Neuronal stem cell (in vitro differentiated cells): ENCODE measurements at regions not wholly inside any gene's neighbourhood (a gene's known extent, or its start where the extent isn't known, plus 50 kb on each side); places are given as distances from the start of the nearest gene placed in this dataset.
"Not testable (repeated sequence)": the region's sequence is repeated elsewhere in the genome, so short reads cannot be mapped to it uniquely, and the experiment has no call there.

Experiments
- DNase-seq: peaks from one replicate; pipeline ENCODE4 v3.0.0-alpha.2; 2013; ENCODE audit warnings: low spot score
- H2AFZ ChIP-seq: one replicate; pipeline ENCODE4 v1.6.1; 2013; ENCODE audit warnings: mild to moderate bottlenecking, low read length, inconsistent platforms
- H2AK5ac ChIP-seq: 2 replicates; pipeline ENCODE4 v1.6.1; 2013; ENCODE audit warnings: low read depth, mild to moderate bottlenecking, inconsistent platforms, low read length, moderate library complexity, mixed read lengths
- H2BK120ac ChIP-seq: 2 replicates; pipeline ENCODE4 v1.6.1; 2013; ENCODE audit warnings: low read depth, mild to moderate bottlenecking, inconsistent platforms, low read length, moderate library complexity, mixed read lengths
- H2BK12ac ChIP-seq: one replicate; pipeline ENCODE4 v1.6.1; 2013; ENCODE audit warnings: low read length, inconsistent platforms
- H2BK15ac ChIP-seq: 2 replicates; pipeline ENCODE4 v1.6.1; 2013; ENCODE audit warnings: mild to moderate bottlenecking, low read length, inconsistent platforms, mixed read lengths
- H2BK5ac ChIP-seq: one replicate; pipeline ENCODE4 v1.6.1; 2013; ENCODE audit warnings: inconsistent platforms, mild to moderate bottlenecking, low read length, moderate library complexity
- H3K14ac ChIP-seq: one replicate; pipeline ENCODE4 v1.6.1; 2013; ENCODE audit warnings: low read length, inconsistent platforms
- H3K18ac ChIP-seq: 2 replicates; pipeline ENCODE4 v1.6.1; 2013; ENCODE audit warnings: low read length, inconsistent platforms
- H3K23ac ChIP-seq: 2 replicates; pipeline ENCODE4 v1.6.1; 2013; ENCODE audit warnings: low read depth, mild to moderate bottlenecking, mixed read lengths, low read length, inconsistent platforms; ENCODE audit not compliant: poor library complexity
- H3K27ac ChIP-seq: replicated peaks from 3 replicates; pipeline ENCODE4 v1.5.1; 2013; ENCODE audit warnings: low read length, inconsistent platforms
- H3K27me3 ChIP-seq, 3 experiments: 2 replicates each; pipeline ENCODE4 v1.6.1; 2013; ENCODE audit warnings: low read length in 3 of 3, mild to moderate bottlenecking in 2 of 3, inconsistent platforms in 1 of 3, low read depth in 1 of 3, mixed read lengths in 1 of 3, moderate library complexity in 1 of 3; ENCODE audit not compliant: control insufficient read depth in 3 of 3, insufficient read depth in 3 of 3
- H3K36me3 ChIP-seq, 2 donors: replicated peaks in 1 of 2; 2 replicates each; pipeline ENCODE4 v1.6.1; 2013; ENCODE audit warnings: low read length in 2 of 2; ENCODE audit not compliant: control insufficient read depth in 2 of 2, insufficient read depth in 2 of 2
- H3K4ac ChIP-seq: 2 replicates; pipeline ENCODE4 v1.6.1; 2013; ENCODE audit warnings: inconsistent platforms, mild to moderate bottlenecking, low read length, moderate library complexity
- H3K4me1 ChIP-seq, 2 donors: 1 replicate in 1 of 2; 2 replicates in 1 of 2; pipeline ENCODE4 v1.6.1; 2013; ENCODE audit warnings: low read length in 2 of 2, low read depth in 1 of 2; ENCODE audit not compliant: control insufficient read depth in 2 of 2, insufficient read depth in 1 of 2
- H3K4me2 ChIP-seq: one replicate; pipeline ENCODE4 v1.6.1; 2013; ENCODE audit warnings: mild to moderate bottlenecking, low read length, inconsistent platforms; ENCODE audit not compliant: insufficient read depth, poor library complexity, severe bottlenecking
- H3K4me3 ChIP-seq, 2 donors: 2 replicates each; pipeline ENCODE4 v1.5.1; 2013; ENCODE audit warnings: low read length in 2 of 2, mild to moderate bottlenecking in 2 of 2, inconsistent platforms in 1 of 2, moderate library complexity in 1 of 2
- H3K79me1 ChIP-seq: one replicate; pipeline ENCODE4 v1.6.1; 2013; ENCODE audit warnings: low read depth, mild to moderate bottlenecking, inconsistent platforms, low read length, moderate library complexity
- H3K9ac ChIP-seq: one replicate; pipeline ENCODE4 v1.6.1; 2013; ENCODE audit warnings: mild to moderate bottlenecking, low read depth, low read length, inconsistent platforms; ENCODE audit not compliant: poor library complexity
- H3K9me3 ChIP-seq, 2 donors: replicated peaks in 1 of 2; 2 replicates each; pipeline versions ENCODE3 to v1.6.1; 2013; ENCODE audit warnings: low read length in 2 of 2, mild to moderate bottlenecking in 2 of 2, inconsistent platforms in 1 of 2, low read depth in 1 of 2, mixed read lengths in 1 of 2, moderate library complexity in 1 of 2; ENCODE audit not compliant: control insufficient read depth in 2 of 2, insufficient read depth in 1 of 2
- H4K8ac ChIP-seq: one replicate; pipeline ENCODE4 v1.6.1; 2013; ENCODE audit warnings: low read depth, mild to moderate bottlenecking, inconsistent platforms, low read length, moderate library complexity
- H4K91ac ChIP-seq: one replicate; pipeline ENCODE4 v1.6.1; 2013; ENCODE audit warnings: low read length, low read depth, mild to moderate bottlenecking, inconsistent platforms; ENCODE audit not compliant: poor library complexity
- WGBS, 2 donors: extraction: QIAGEN DNeasy Blood & Tissue Kit; methylation state at CpG; one replicate each; pipeline ENCODE4 v1.1.7; 2013; ENCODE audit warnings: missing lambda C conversion rate in 2 of 2, mixed read lengths in 1 of 2; ENCODE audit not compliant: insufficient read length in 2 of 2, insufficient replicate concordance in 1 of 2; ENCODE audit errors: extremely low coverage in 2 of 2; 5-methylcytosine and 5-hydroxymethylcytosine counted together

- not testable (repeated sequence) for H2BK15ac ChIP-seq, H3K9ac ChIP-seq, H3K4me1 ChIP-seq, H3K23ac ChIP-seq, H4K91ac ChIP-seq, H2BK12ac ChIP-seq, H2BK120ac ChIP-seq, H4K8ac ChIP-seq, H3K18ac ChIP-seq, H3K4me3 ChIP-seq, DNase-seq, H3K14ac ChIP-seq, H2AFZ ChIP-seq, H3K27ac ChIP-seq, H3K4ac ChIP-seq, H2AK5ac ChIP-seq, H3K36me3 ChIP-seq, H3K9me3 ChIP-seq, H2BK5ac ChIP-seq, H3K4me2 ChIP-seq, H3K79me1 ChIP-seq, H3K27me3 ChIP-seq
- no CpG with 5 or more reads among the region's 26 CpGs for WGBS, 2 donors
Measured at GRCh38 chr13:87976650-87977049, 305.5 kb downstream of the SLITRK5 start.

GRCh38 chr13:87981416-87981815, 310.2 kb downstream of the SLITRK5 start:
- peaks cover 0 to 2% of the 10 kb centered on the region in 2 donors for H3K9me3 ChIP-seq
- no peak overlapping the region for H2BK120ac ChIP-seq
- H3K9ac ChIP-seq = no peak overlapping the region
- no peak overlapping the region for H3K14ac ChIP-seq
- no peaks in the 10 kb centered on the region for H3K79me1 ChIP-seq
- no peak overlapping the region for H4K8ac ChIP-seq
- no peak for DNase-seq
- no peaks in the 10 kb centered on the region for H3K4me1 ChIP-seq
- no peak overlapping the region for H2AK5ac ChIP-seq
- H3K27me3 ChIP-seq = no peaks in the 10 kb centered on the region
- no CpG with 5 or more reads among the region's 2 CpGs for WGBS, 2 donors
- no peak overlapping the region for H3K4ac ChIP-seq
- H2BK12ac ChIP-seq = no peak overlapping the region
- no peak overlapping the region for H2BK15ac ChIP-seq
- no peak overlapping the region for H3K18ac ChIP-seq
- H3K27ac ChIP-seq = no peak overlapping the region
- no peak overlapping the region for H3K23ac ChIP-seq
- H3K4me2 ChIP-seq = no peak overlapping the region
- no peak overlapping the region for H3K4me3 ChIP-seq
- no peak overlapping the region for H2BK5ac ChIP-seq
- no peak overlapping the region for H2AFZ ChIP-seq
- H4K91ac ChIP-seq = no peak overlapping the region
- no peaks in the 10 kb centered on the region for H3K36me3 ChIP-seq

GRCh38 chr13:87982400-87982799, 311.2 kb downstream of the SLITRK5 start:
- Histone ChIP-seq H3K9ac (no peak overlapping the region), H4K91ac (no peak overlapping the region), H3K27me3 (no peaks in the 10 kb centered on the region), H3K23ac (no peak overlapping the region), H3K4me2 (no peak overlapping the region), H3K27ac (no peak overlapping the region), H2BK15ac (no peak overlapping the region), H2AFZ (no peak overlapping the region), H3K14ac (no peak overlapping the region), H2BK120ac (no peak overlapping the region), H3K36me3 (no peaks in the 10 kb centered on the region), H2BK12ac (no peak overlapping the region), H3K79me1 (no peaks in the 10 kb centered on the region), H2AK5ac (no peak overlapping the region), H2BK5ac (no peak overlapping the region), H4K8ac (no peak overlapping the region), H3K4me1 (no peaks in the 10 kb centered on the region), H3K18ac (no peak overlapping the region), H3K4ac (no peak overlapping the region), H3K4me3 (no peak overlapping the region), H3K9me3 (peaks cover under 1 to 2% of the 10 kb centered on the region in 2 donors)
- no peak for DNase-seq

- H3K9me3 ChIP-seq = peaks cover 3 to 4% of the 10 kb centered on the region in 2 donors
- H3K27ac ChIP-seq = no peak overlapping the region
- no peaks in the 10 kb centered on the region for H3K4me1 ChIP-seq
- no peaks in the 10 kb centered on the region for H3K79me1 ChIP-seq
- no peak overlapping the region for H2BK12ac ChIP-seq
- no peak overlapping the region for H3K4ac ChIP-seq
- H3K23ac ChIP-seq = no peak overlapping the region
- no peak overlapping the region for H2BK15ac ChIP-seq
- no peak overlapping the region for H2AK5ac ChIP-seq
- no peak overlapping the region for H3K4me3 ChIP-seq
- DNase-seq = no peak
- H3K4me2 ChIP-seq = no peak overlapping the region
- H2BK120ac ChIP-seq = no peak overlapping the region
- H3K36me3 ChIP-seq = no peaks in the 10 kb centered on the region
- no peak overlapping the region for H3K18ac ChIP-seq
- H3K14ac ChIP-seq = no peak overlapping the region
- H3K27me3 ChIP-seq = no peaks in the 10 kb centered on the region
- no peak overlapping the region for H2BK5ac ChIP-seq
- H2AFZ ChIP-seq = no peak overlapping the region
- no peak overlapping the region for H4K91ac ChIP-seq
- no peak overlapping the region for H4K8ac ChIP-seq
- no peak overlapping the region for H3K9ac ChIP-seq
Measured at GRCh38 chr13:87986639-87987250, 315.6 kb downstream of the SLITRK5 start.
